Effector memory CD8-positive, alpha-beta T cell (primary cell): ENCODE measurements at regions not wholly inside any gene's neighbourhood (a gene's known extent, or its start where the extent isn't known, plus 50 kb on each side); places are given as distances from the start of the nearest gene placed in this dataset.

Experiments
- ATAC-seq: fragments of 150-1000 bp; cut with Tn5 transposase; replicated peaks from 2 replicates; pipeline ENCODE4 v1.10.0; 2021; ENCODE audit warnings: mild to moderate bottlenecking, moderate library complexity
- DNase-seq, 3 experiments: peaks; one replicate each; pipeline ENCODE4 v3.0.0; 2021
- H3K27ac Mint-ChIP-seq, 2 donors: one replicate each; pipeline ENCODE4 v1.8.0; 2022; ENCODE audit warnings: mild to moderate bottlenecking in 2 of 2, mixed read lengths in 2 of 2, moderate library complexity in 2 of 2
- H3K27me3 Mint-ChIP-seq, 2 donors: one replicate each; pipeline ENCODE4 v1.8.0; 2022; ENCODE audit warnings: mixed read lengths in 2 of 2
- H3K36me3 Mint-ChIP-seq: one replicate; pipeline ENCODE4 v1.8.0; 2022; ENCODE audit warnings: mild to moderate bottlenecking, moderate library complexity, mixed read lengths; ENCODE audit not compliant: insufficient read depth
- H3K4me1 Mint-ChIP-seq, 2 donors: one replicate each; pipeline ENCODE4 v1.8.0; 2022; ENCODE audit warnings: low read depth in 2 of 2, mixed read lengths in 2 of 2
- H3K4me3 Mint-ChIP-seq, 2 donors: one replicate each; pipeline ENCODE4 v1.8.0; 2022; ENCODE audit warnings: mild to moderate bottlenecking in 2 of 2, mixed read lengths in 2 of 2, moderate library complexity in 2 of 2
- H3K9me3 Mint-ChIP-seq, 2 donors: one replicate each; pipeline ENCODE4 v1.8.0; 2022; ENCODE audit warnings: mixed read lengths in 2 of 2

- H3K9me3 Mint-ChIP-seq = peaks cover 0 to 3% of the 10 kb centered on the region in 2 donors
- DNase-seq = no peak
- H3K27me3 Mint-ChIP-seq = no peaks in the 10 kb centered on the region
- ATAC-seq = no peak
- H3K4me1 Mint-ChIP-seq = no peaks in the 10 kb centered on the region
- no peak overlapping the region for H3K27ac Mint-ChIP-seq
- H3K4me3 Mint-ChIP-seq = no peak overlapping the region
- H3K36me3 Mint-ChIP-seq = no peaks in the 10 kb centered on the region
Measured at GRCh38 chr7:110001254-110001938, 1089.5 kb upstream of the LRRN3 start.

- H3K27ac Mint-ChIP-seq = no peak overlapping the region
- H3K9me3 Mint-ChIP-seq = peaks cover 0 to 3% of the 10 kb centered on the region in 2 donors
- H3K4me1 Mint-ChIP-seq = no peaks in the 10 kb centered on the region
- no peaks in the 10 kb centered on the region for H3K36me3 Mint-ChIP-seq
- H3K27me3 Mint-ChIP-seq = no peaks in the 10 kb centered on the region
- no peak for DNase-seq
- H3K4me3 Mint-ChIP-seq = no peak overlapping the region
- no peak for ATAC-seq
Measured at GRCh38 chr7:110003827-110004226, 1087.1 kb upstream of the LRRN3 start.

GRCh38 chr7:110007320-110008063 is 1083.4 kb upstream of the LRRN3 start:
- Mint-ChIP-seq H3K36me3 (no peaks in the 10 kb centered on the region), H3K27me3 (no peaks in the 10 kb centered on the region), H3K4me1 (no peaks in the 10 kb centered on the region), H3K27ac (no peak overlapping the region), H3K9me3 (peaks cover 0 to 2% of the 10 kb centered on the region in 2 donors), H3K4me3 (no peak overlapping the region)
- ATAC-seq = no peak
- no peak for DNase-seq

- Mint-ChIP-seq H3K36me3 (no peaks in the 10 kb centered on the region), H3K27me3 (no peaks in the 10 kb centered on the region), H3K9me3 (peaks cover 2 to 10% of the 10 kb centered on the region in 2 donors), H3K27ac (no peak overlapping the region), H3K4me3 (no peak overlapping the region), H3K4me1 (no peaks in the 10 kb centered on the region)
- no peak for DNase-seq
- no peak for ATAC-seq
Measured at GRCh38 chr7:110010359-110010758, 1080.6 kb upstream of the LRRN3 start.

GRCh38 chr7:110017405-110017804 is 1073.5 kb upstream of the LRRN3 start:
- Mint-ChIP-seq H3K4me3 (no peak overlapping the region), H3K9me3 (peaks cover 5 to 16% of the 10 kb centered on the region in 2 donors), H3K4me1 (no peaks in the 10 kb centered on the region), H3K27ac (no peak overlapping the region), H3K27me3 (no peaks in the 10 kb centered on the region), H3K36me3 (no peaks in the 10 kb centered on the region)
- DNase-seq (no peak), ATAC-seq (no peak)

GRCh38 chr7:110027385-110027784 is 1063.5 kb upstream of the LRRN3 start:
- ATAC-seq = no peak
- Mint-ChIP-seq H3K27ac (no peak overlapping the region), H3K9me3 (peaks cover 0 to 3% of the 10 kb centered on the region in 2 donors), H3K27me3 (no peaks in the 10 kb centered on the region), H3K4me3 (no peak overlapping the region), H3K4me1 (no peaks in the 10 kb centered on the region), H3K36me3 (no peaks in the 10 kb centered on the region)
- DNase-seq = no peak

- no peaks in the 10 kb centered on the region for H3K27me3 Mint-ChIP-seq
- DNase-seq = no peak
- no peak overlapping the region for H3K27ac Mint-ChIP-seq
- no peak for ATAC-seq
- peaks cover 2 to 9% of the 10 kb centered on the region in 2 donors for H3K9me3 Mint-ChIP-seq
- no peaks in the 10 kb centered on the region for H3K4me1 Mint-ChIP-seq
- H3K36me3 Mint-ChIP-seq = no peaks in the 10 kb centered on the region
- H3K4me3 Mint-ChIP-seq = no peak overlapping the region
Measured at GRCh38 chr7:110043519-110043918, 1047.4 kb upstream of the LRRN3 start.

GRCh38 chr7:110050785-110051184 is 1040.1 kb upstream of the LRRN3 start:
- DNase-seq (no peak), ATAC-seq (no peak)

GRCh38 chr7:110051372-110051771 is 1039.6 kb upstream of the LRRN3 start:
- H3K27me3 Mint-ChIP-seq = no peaks in the 10 kb centered on the region
- no peak overlapping the region for H3K4me3 Mint-ChIP-seq
- peaks cover 4 to 7% of the 10 kb centered on the region in 2 donors for H3K9me3 Mint-ChIP-seq
- H3K27ac Mint-ChIP-seq = no peak overlapping the region
- ATAC-seq = no peak
- no peaks in the 10 kb centered on the region for H3K4me1 Mint-ChIP-seq
- no peak for DNase-seq
- H3K36me3 Mint-ChIP-seq = no peaks in the 10 kb centered on the region

More at GRCh38 chr7:110050785-110051184, 1040.1 kb upstream of the LRRN3 start:
- Mint-ChIP-seq H3K36me3 (no peaks in the 10 kb centered on the region), H3K27ac (no peak overlapping the region), H3K9me3 (peaks cover 4 to 7% of the 10 kb centered on the region in 2 donors), H3K4me3 (no peak overlapping the region), H3K4me1 (no peaks in the 10 kb centered on the region), H3K27me3 (no peaks in the 10 kb centered on the region)

- Mint-ChIP-seq H3K27ac (no peak overlapping the region), H3K9me3 (no peaks in the 10 kb centered on the region), H3K27me3 (no peaks in the 10 kb centered on the region), H3K4me3 (no peak overlapping the region), H3K4me1 (no peaks in the 10 kb centered on the region), H3K36me3 (no peaks in the 10 kb centered on the region)
- DNase-seq (no peak), ATAC-seq (no peak)
Measured at GRCh38 chr7:110056331-110056730, 1034.6 kb upstream of the LRRN3 start.

GRCh38 chr7:110058401-110058800 is 1032.5 kb upstream of the LRRN3 start:
- Mint-ChIP-seq H3K4me3 (no peak overlapping the region), H3K9me3 (no peaks in the 10 kb centered on the region), H3K27me3 (no peaks in the 10 kb centered on the region), H3K27ac (no peak overlapping the region), H3K4me1 (no peaks in the 10 kb centered on the region), H3K36me3 (no peaks in the 10 kb centered on the region)
- ATAC-seq (no peak), DNase-seq (no peak)

GRCh38 chr7:110061387-110061786 is 1029.5 kb upstream of the LRRN3 start:
- no peak overlapping the region for H3K4me3 Mint-ChIP-seq
- no peaks in the 10 kb centered on the region for H3K9me3 Mint-ChIP-seq

GRCh38 chr7:110065121-110065520 is 1025.8 kb upstream of the LRRN3 start:
- Mint-ChIP-seq H3K9me3 (peaks cover 0 to 6% of the 10 kb centered on the region in 2 donors), H3K36me3 (no peaks in the 10 kb centered on the region), H3K4me3 (no peak overlapping the region), H3K27me3 (no peaks in the 10 kb centered on the region), H3K4me1 (no peaks in the 10 kb centered on the region), H3K27ac (no peak overlapping the region)
- ATAC-seq (no peak), DNase-seq (no peak)

More at GRCh38 chr7:110061387-110061786, 1029.5 kb upstream of the LRRN3 start:
- no peak for DNase-seq
- no peaks in the 10 kb centered on the region for H3K27me3 Mint-ChIP-seq
- no peaks in the 10 kb centered on the region for H3K4me1 Mint-ChIP-seq
- H3K36me3 Mint-ChIP-seq = no peaks in the 10 kb centered on the region
- no peak for ATAC-seq
- no peak overlapping the region for H3K27ac Mint-ChIP-seq

- Mint-ChIP-seq H3K27me3 (no peaks in the 10 kb centered on the region), H3K4me1 (no peaks in the 10 kb centered on the region), H3K9me3 (peaks cover 3 to 6% of the 10 kb centered on the region in 2 donors), H3K4me3 (no peak overlapping the region), H3K27ac (no peak overlapping the region), H3K36me3 (no peaks in the 10 kb centered on the region)
- DNase-seq (no peak), ATAC-seq (no peak)
Measured at GRCh38 chr7:110066843-110067242, 1024.1 kb upstream of the LRRN3 start.
